Activated T-cell treated with anti-CD3 and anti-CD28 coated beads, Interleukin-2, amount 50 U/mL, for 72 hours (primary cell): ENCODE measurements at regions not wholly inside any gene's neighbourhood (a gene's known extent, or its start where the extent isn't known, plus 50 kb on each side); places are given as distances from the start of the nearest gene placed in this dataset.
"Not testable (repeated sequence)": the region's sequence is repeated elsewhere in the genome, so short reads cannot be mapped to it uniquely, and the experiment has no call there.

Experiments
- ATAC-seq, 2 donors: fragments of 150-1000 bp; cut with Tn5 transposase; replicated peaks in 1 of 2; 2 replicates each; pipeline ENCODE4 v1.10.0; 2021; ENCODE audit warnings: moderate library complexity in 2 of 2, mild to moderate bottlenecking in 1 of 2
- DNase-seq, 2 donors: peaks; one replicate each; pipeline ENCODE4 v3.0.0; 2021 to 2022; ENCODE audit warnings: mixed read lengths in 1 of 2
- H3K27ac Mint-ChIP-seq: one replicate; pipeline ENCODE4 v1.8.0; 2022; ENCODE audit warnings: mild to moderate bottlenecking, moderate library complexity, mixed read lengths
- H3K27me3 Mint-ChIP-seq: one replicate; pipeline ENCODE4 v1.8.0; 2022; ENCODE audit warnings: low read depth, mixed read lengths
- H3K36me3 Mint-ChIP-seq, 2 donors: one replicate each; pipeline ENCODE4 v1.8.0; 2022; ENCODE audit warnings: mixed read lengths in 2 of 2, mild to moderate bottlenecking in 1 of 2; ENCODE audit not compliant: insufficient read depth in 2 of 2
- H3K4me1 Mint-ChIP-seq: one replicate; pipeline ENCODE4 v1.8.0; 2022; ENCODE audit warnings: low read depth, mixed read lengths
- H3K4me3 Mint-ChIP-seq, 2 donors: one replicate each; pipeline ENCODE4 v1.8.0; 2022; ENCODE audit warnings: mild to moderate bottlenecking in 2 of 2, mixed read lengths in 2 of 2, moderate library complexity in 2 of 2
- H3K9me3 Mint-ChIP-seq, 2 donors: one replicate each; pipeline ENCODE4 v1.8.0; 2022; ENCODE audit warnings: mixed read lengths in 2 of 2

- H3K4me1 Mint-ChIP-seq = no peaks in the 10 kb centered on the region
- H3K36me3 Mint-ChIP-seq = peaks cover 5 to 22% of the 10 kb centered on the region in 2 donors
- no peak for ATAC-seq
- DNase-seq = no peak
- H3K27ac Mint-ChIP-seq = no peak overlapping the region
- H3K9me3 Mint-ChIP-seq = peaks cover 5 to 8% of the 10 kb centered on the region in 2 donors
- H3K4me3 Mint-ChIP-seq = no peak overlapping the region
- no peaks in the 10 kb centered on the region for H3K27me3 Mint-ChIP-seq
Observed at GRCh38 chr13:99758460-99759162, 213.0 kb downstream of the ZIC5 start.

- Mint-ChIP-seq H3K27me3 (no peaks in the 10 kb centered on the region), H3K9me3 (peaks cover 1 to 3% of the 10 kb centered on the region in 2 donors), H3K4me3 (no peak overlapping the region), H3K27ac (no peak overlapping the region), H3K36me3 (peaks cover 5 to 18% of the 10 kb centered on the region in 2 donors), H3K4me1 (no peaks in the 10 kb centered on the region)
- ATAC-seq (no peak), DNase-seq (no peak)
Observed at GRCh38 chr13:99757756-99758459, 213.7 kb downstream of the ZIC5 start.

DNA sequence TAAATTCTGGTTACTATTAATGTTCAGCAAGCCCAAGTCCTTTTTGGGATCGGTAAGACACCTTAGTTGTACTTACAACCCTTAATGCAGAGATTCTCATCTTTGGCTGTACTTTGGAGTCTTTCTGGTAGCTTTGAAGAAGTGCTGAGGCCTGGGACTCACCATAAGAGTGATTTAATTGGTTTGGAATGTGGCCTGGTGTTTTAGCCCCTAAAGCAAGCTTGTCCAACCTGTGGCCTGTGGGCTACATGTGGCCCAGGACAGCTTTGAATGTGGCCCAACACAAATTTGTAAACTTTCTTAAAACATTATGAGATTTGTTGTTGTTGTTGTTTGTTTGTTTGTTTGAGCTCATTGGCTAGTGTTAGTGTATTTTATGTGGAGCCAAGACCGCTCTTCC is 215.3 kb downstream of the ZIC5 start:
- ATAC-seq (no peak), DNase-seq (no peak)
- Mint-ChIP-seq H3K27ac (no peak overlapping the region), H3K9me3 (peaks cover 0 to under 1% of the 10 kb centered on the region in 2 donors), H3K36me3 (peaks cover 3 to 9% of the 10 kb centered on the region in 2 donors), H3K4me1 (no peaks in the 10 kb centered on the region), H3K4me3 (no peak overlapping the region), H3K27me3 (no peaks in the 10 kb centered on the region)

DNA sequence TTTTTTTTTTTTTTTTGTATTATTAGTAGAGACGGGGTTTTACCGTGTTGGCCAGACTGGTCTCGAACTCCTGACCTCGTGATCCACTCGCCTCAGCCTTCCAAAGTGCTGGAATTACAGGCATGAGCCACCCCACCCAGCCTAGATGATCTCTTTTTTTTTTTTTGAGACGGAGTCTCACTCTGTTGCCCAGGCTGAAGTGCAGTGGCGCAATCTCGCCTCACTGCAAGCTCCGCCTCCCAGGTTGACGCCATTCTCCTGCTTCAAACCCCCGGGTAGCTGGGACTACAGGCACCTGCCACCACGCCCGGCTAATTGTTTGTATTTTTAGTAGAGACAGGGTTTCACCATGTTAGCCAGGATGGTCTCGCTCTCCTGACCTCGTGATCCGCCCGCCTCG is 216.8 kb downstream of the ZIC5 start:
- H3K9me3 Mint-ChIP-seq, ATAC-seq, H3K27me3 Mint-ChIP-seq: not testable (repeated sequence)

GRCh38 chr13:99752373-99752772 is 219.2 kb downstream of the ZIC5 start:
- Mint-ChIP-seq H3K4me3 (no peak overlapping the region), H3K27ac (no peak overlapping the region), H3K27me3 (no peaks in the 10 kb centered on the region), H3K9me3 (no peaks in the 10 kb centered on the region), H3K4me1 (no peaks in the 10 kb centered on the region), H3K36me3 (no peaks in the 10 kb centered on the region)
- no peak for DNase-seq
- ATAC-seq = no peak

More for the DNA sequence above, 216.8 kb downstream of the ZIC5 start:
- DNase-seq, H3K4me1 Mint-ChIP-seq, H3K27ac Mint-ChIP-seq, H3K4me3 Mint-ChIP-seq, H3K36me3 Mint-ChIP-seq: not testable (repeated sequence)

GRCh38 chr13:99751517-99752199 is 219.9 kb downstream of the ZIC5 start:
- H3K4me1 Mint-ChIP-seq = no peaks in the 10 kb centered on the region
- no peak overlapping the region for H3K27ac Mint-ChIP-seq
- ATAC-seq (no peak), DNase-seq (no peak)
- H3K4me3 Mint-ChIP-seq = no peak overlapping the region
- H3K9me3 Mint-ChIP-seq = no peaks in the 10 kb centered on the region
- no peaks in the 10 kb centered on the region for H3K36me3 Mint-ChIP-seq
- H3K27me3 Mint-ChIP-seq = no peaks in the 10 kb centered on the region

- no peaks in the 10 kb centered on the region for H3K27me3 Mint-ChIP-seq
- no peak overlapping the region for H3K4me3 Mint-ChIP-seq
- no peaks in the 10 kb centered on the region for H3K4me1 Mint-ChIP-seq
- H3K36me3 Mint-ChIP-seq = no peaks in the 10 kb centered on the region
- ATAC-seq = no peak
- no peak overlapping the region for H3K27ac Mint-ChIP-seq
- no peaks in the 10 kb centered on the region for H3K9me3 Mint-ChIP-seq
- no peak for DNase-seq
Observed at GRCh38 chr13:99750951-99751350, 220.6 kb downstream of the ZIC5 start.

DNA sequence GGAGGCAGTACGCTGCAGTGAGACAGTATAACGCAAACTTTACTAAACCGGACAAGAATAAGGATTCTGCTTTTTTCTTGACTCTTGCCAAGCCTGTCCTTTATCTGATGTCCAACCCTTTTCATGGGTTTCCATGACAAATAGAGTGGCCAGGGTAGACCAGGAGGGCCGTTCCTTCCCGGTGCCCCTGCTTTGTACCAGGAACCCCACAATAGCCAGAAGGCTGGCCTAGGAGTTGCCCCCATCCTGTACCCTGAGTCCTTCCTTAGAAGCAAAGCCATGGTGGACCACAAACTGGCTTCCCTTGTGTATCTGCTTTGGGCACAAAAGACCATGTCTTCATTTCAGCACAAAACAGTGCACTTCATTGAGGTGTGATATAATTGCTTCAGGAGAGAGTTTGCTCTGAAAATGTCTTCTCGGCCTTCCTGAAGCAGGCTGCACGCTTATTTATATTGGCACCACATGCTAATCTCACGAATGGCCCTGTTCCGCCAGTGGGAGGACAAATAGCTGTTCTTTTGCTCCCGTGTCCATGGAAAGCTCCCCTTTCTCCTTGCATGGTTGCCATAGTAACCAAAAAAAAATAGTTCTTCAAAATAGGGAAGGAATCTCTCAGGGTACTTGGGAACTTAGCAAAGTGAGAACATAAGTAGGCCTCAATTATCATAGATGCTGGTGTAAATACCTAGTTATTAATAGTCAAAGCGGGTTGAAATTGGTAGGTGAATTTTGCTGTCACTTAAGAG is 222.1 kb downstream of the ZIC5 start:
- H3K27ac Mint-ChIP-seq = no peak overlapping the region
- H3K27me3 Mint-ChIP-seq = no peaks in the 10 kb centered on the region
- H3K4me1 Mint-ChIP-seq = no peaks in the 10 kb centered on the region
- H3K9me3 Mint-ChIP-seq = no peaks in the 10 kb centered on the region
- no peaks in the 10 kb centered on the region for H3K36me3 Mint-ChIP-seq
- no peak overlapping the region for H3K4me3 Mint-ChIP-seq
- no peak for ATAC-seq
- no peak for DNase-seq

DNA sequence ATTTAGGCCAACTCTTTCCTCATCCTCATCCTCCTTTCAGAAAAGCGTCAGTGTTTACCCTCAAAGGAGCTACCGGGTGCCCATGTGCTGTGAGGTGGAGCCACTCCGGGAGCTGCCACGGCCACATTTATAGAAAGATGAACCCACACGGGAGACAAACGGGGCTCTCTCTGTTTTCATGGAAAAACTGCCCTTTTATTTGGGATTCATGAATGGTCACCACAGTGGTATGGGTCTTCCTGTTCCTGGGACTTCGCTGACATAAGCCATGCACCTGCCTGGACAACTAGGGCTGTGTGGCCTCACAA is 224.2 kb downstream of the ZIC5 start:
- Mint-ChIP-seq H3K4me1 (no peaks in the 10 kb centered on the region), H3K4me3 (no peak overlapping the region), H3K36me3 (no peaks in the 10 kb centered on the region), H3K27me3 (no peaks in the 10 kb centered on the region), H3K27ac (no peak overlapping the region), H3K9me3 (no peaks in the 10 kb centered on the region)
- DNase-seq (no peak), ATAC-seq (no peak)

DNA sequence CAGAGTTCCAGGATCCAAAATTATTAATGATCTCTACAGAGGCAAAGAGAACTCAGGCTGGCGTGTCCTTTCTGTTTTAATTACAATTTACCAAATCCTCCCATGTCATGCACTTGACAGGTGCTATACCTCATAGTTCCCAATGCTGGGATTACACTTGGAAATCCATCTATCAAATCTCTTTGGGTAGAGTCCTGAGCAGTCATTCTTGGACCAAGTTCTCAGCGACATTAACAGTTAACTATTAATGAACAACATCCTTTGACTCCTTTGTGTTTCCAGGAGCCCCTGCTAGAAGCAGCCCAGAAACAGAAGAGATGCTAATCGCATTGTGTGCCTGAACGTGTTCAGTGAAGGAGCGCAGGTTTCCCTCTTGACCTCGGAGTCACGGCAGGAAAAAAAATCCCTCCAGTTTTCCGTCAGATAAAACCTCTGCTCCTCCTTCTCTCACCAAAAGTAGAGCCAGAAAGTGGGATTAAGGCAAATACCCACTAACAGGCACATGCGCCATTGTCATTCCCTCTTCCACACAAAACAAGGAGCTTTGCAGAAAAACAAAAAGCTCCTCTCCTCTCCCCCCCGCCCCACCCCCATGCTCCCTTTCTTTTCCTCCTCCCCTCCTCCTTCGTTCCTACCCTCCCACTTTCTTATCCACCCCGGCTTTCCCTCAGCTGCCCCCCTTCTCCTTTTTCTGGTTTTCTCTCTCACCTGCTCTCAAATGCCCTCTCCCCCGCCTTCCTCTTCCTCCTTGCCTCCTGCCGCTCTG is 224.7 kb downstream of the ZIC5 start:
- H3K27ac Mint-ChIP-seq = peak overlapping the region; percentile 15
- DNase-seq = no peak
- no peaks in the 10 kb centered on the region for H3K9me3 Mint-ChIP-seq
- no peaks in the 10 kb centered on the region for H3K4me1 Mint-ChIP-seq
- no peaks in the 10 kb centered on the region for H3K27me3 Mint-ChIP-seq
- no peaks in the 10 kb centered on the region for H3K36me3 Mint-ChIP-seq
- no peak overlapping the region for H3K4me3 Mint-ChIP-seq
- ATAC-seq = no peak

- Mint-ChIP-seq H3K36me3 (no peaks in the 10 kb centered on the region), H3K27me3 (no peaks in the 10 kb centered on the region), H3K4me3 (no peak overlapping the region), H3K27ac (no peak overlapping the region), H3K4me1 (no peaks in the 10 kb centered on the region), H3K9me3 (no peaks in the 10 kb centered on the region)
- DNase-seq (no peak), ATAC-seq (no peak)
Observed at GRCh38 chr13:99743094-99743493, 228.5 kb downstream of the ZIC5 start.

- no peaks in the 10 kb centered on the region for H3K27me3 Mint-ChIP-seq
- no peak overlapping the region for H3K4me3 Mint-ChIP-seq
- H3K27ac Mint-ChIP-seq = no peak overlapping the region
- no peaks in the 10 kb centered on the region for H3K36me3 Mint-ChIP-seq
- H3K9me3 Mint-ChIP-seq = no peaks in the 10 kb centered on the region
- DNase-seq (no peak), ATAC-seq (no peak)
- H3K4me1 Mint-ChIP-seq = no peaks in the 10 kb centered on the region
Observed at GRCh38 chr13:99741960-99742359, 229.6 kb downstream of the ZIC5 start.
